K562 (cell line): ENCODE measurements at regions not wholly inside any gene's neighbourhood (a gene's known extent, or its start where the extent isn't known, plus 50 kb on each side); places are given as distances from the start of the nearest gene placed in this dataset.

Experiments
- ARID2 ChIP-seq: fragments of 450-650 bp; IDR thresholded peaks from 2 replicates; pipeline ENCODE4 v1.6.1; 2017; ENCODE audit warnings: antibody characterized with exemption, mild to moderate bottlenecking
- ERF ChIP-seq: fragments of 450-650 bp; formaldehyde crosslinking; IDR thresholded peaks from 2 replicates; pipeline ENCODE4 v1.4.0; 2020; ENCODE audit warnings: mild to moderate bottlenecking, mixed read lengths
- FOXA1 ChIP-seq: fragments of 450-650 bp; IDR thresholded peaks from 2 replicates; pipeline ENCODE4 v1.6.1; 2016; ENCODE audit warnings: mild to moderate bottlenecking, borderline replicate concordance
- NCOA6 ChIP-seq: fragments of 450-650 bp; IDR thresholded peaks from 2 replicates; pipeline ENCODE4 v1.6.1; 2017; ENCODE audit warnings: mild to moderate bottlenecking
- NR2C2 ChIP-seq, 2 experiments: fragments of 200-800 bp in 1 of 2; sonication (Bioruptor generic) in 1 of 2; sonication (generic) in 1 of 2; formaldehyde crosslinking in 1 of 2; IDR thresholded peaks; 2 replicates each; pipeline versions ENCODE4 v1.6.1 to v1.8.0; 2016 to 2022; ENCODE audit warnings: mild to moderate bottlenecking in 1 of 2, missing compliant biosample characterization in 1 of 2, missing genetic modification characterization in 1 of 2, missing genetic modification reagents in 1 of 2
- PREB ChIP-seq: sonication (generic); formaldehyde crosslinking; IDR thresholded peaks from 2 replicates; pipeline ENCODE4 v1.8.1; 2023; ENCODE audit warnings: mild to moderate bottlenecking, missing genetic modification reagents
- RBBP5 ChIP-seq: fragments of 200-600 bp; sonication (generic); IDR thresholded peaks from 2 replicates; pipeline ENCODE4 v1.6.1; 2012; ENCODE audit warnings: borderline replicate concordance, mild to moderate bottlenecking, low read length, control low read depth, inconsistent platforms; ENCODE audit not compliant: insufficient read depth, poor library complexity, severe bottlenecking
- SMAD1 ChIP-seq: fragments of 150-350 bp; IDR thresholded peaks from 2 replicates; pipeline ENCODE4 v1.6.1; 2014; ENCODE audit warnings: low read length, low read depth; ENCODE audit not compliant: partially characterized antibody
- SMAD4 ChIP-seq: fragments of 250-450 bp; sonication (Bioruptor Pico); conservative IDR thresholded peaks from 2 replicates; pipeline ENCODE4 v1.8.0; 2021; ENCODE audit warnings: inconsistent platforms, mild to moderate bottlenecking, moderate library complexity
- TSHZ1 ChIP-seq: fragments of 250-450 bp; sonication (Bioruptor Pico); IDR thresholded peaks from 2 replicates; pipeline ENCODE4 v1.4.0; 2020; ENCODE audit warnings: mild to moderate bottlenecking, moderate library complexity
- YY1 ChIP-seq, 3 experiments: IDR thresholded peaks; 2 replicates each; pipeline ENCODE4 v1.6.1; 2011; ENCODE audit warnings: low read length in 2 of 3, mild to moderate bottlenecking in 2 of 3, moderate library complexity in 2 of 3, borderline replicate concordance in 1 of 3, control low read depth in 1 of 3, low read depth in 1 of 3; ENCODE audit not compliant: insufficient read depth in 3 of 3, insufficient replicate concordance in 2 of 3, control insufficient read depth in 1 of 3, insufficient read length in 1 of 3; ENCODE audit errors: extremely low read depth in 1 of 3
- ZNF445 ChIP-seq: fragments of 250-450 bp; sonication (Bioruptor Pico); IDR thresholded peaks from 2 replicates; pipeline ENCODE4 v1.4.0; 2020; ENCODE audit warnings: low read depth, mild to moderate bottlenecking, moderate library complexity
- ZNF507 ChIP-seq: conservative IDR thresholded peaks from 2 replicates; pipeline ENCODE4 v1.6.1; 2017; ENCODE audit warnings: missing genetic modification characterization, missing compliant biosample characterization
- ZNF695 ChIP-seq: fragments of 450-650 bp; formaldehyde crosslinking; IDR thresholded peaks from 2 replicates; pipeline ENCODE4 v1.4.0; 2020; ENCODE audit warnings: mild to moderate bottlenecking, moderate library complexity
- TF ChIP-seq, protein P1 (sequence below), 2 experiments: fragments of 450-650 bp; IDR thresholded peaks; 2 replicates each; pipeline ENCODE4 v1.6.1; 2018; ENCODE audit warnings: mild to moderate bottlenecking in 2 of 2, low read depth in 1 of 2; ENCODE audit not compliant: partially characterized antibody in 2 of 2
- TF ChIP-seq, protein P2 (sequence below): fragments of 250-450 bp; sonication (Bioruptor Pico); IDR thresholded peaks from 2 replicates; pipeline ENCODE4 v1.5.0; 2021; ENCODE audit warnings: mild to moderate bottlenecking, borderline replicate concordance

DNA sequence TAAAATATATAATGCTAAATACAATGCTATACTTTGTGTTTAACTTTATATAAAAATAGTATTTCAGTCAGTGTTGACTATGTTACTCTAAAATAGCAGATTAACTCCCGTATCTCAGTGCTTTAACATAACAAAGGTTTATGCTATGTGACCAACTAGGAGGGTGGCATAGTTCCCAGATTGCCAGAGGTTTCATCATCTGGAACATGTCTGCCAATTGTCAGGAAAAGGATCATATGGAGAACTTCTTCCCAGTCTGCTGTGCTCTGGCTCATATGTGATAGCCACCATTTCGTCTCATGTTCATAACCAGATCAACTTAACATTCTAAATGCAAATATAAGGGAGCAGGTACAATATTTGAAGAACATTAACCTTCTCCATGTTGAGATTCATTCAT is 720.2 kb downstream of the MCTP2 start (continued):
- TF ChIP-seq, protein P1, sequence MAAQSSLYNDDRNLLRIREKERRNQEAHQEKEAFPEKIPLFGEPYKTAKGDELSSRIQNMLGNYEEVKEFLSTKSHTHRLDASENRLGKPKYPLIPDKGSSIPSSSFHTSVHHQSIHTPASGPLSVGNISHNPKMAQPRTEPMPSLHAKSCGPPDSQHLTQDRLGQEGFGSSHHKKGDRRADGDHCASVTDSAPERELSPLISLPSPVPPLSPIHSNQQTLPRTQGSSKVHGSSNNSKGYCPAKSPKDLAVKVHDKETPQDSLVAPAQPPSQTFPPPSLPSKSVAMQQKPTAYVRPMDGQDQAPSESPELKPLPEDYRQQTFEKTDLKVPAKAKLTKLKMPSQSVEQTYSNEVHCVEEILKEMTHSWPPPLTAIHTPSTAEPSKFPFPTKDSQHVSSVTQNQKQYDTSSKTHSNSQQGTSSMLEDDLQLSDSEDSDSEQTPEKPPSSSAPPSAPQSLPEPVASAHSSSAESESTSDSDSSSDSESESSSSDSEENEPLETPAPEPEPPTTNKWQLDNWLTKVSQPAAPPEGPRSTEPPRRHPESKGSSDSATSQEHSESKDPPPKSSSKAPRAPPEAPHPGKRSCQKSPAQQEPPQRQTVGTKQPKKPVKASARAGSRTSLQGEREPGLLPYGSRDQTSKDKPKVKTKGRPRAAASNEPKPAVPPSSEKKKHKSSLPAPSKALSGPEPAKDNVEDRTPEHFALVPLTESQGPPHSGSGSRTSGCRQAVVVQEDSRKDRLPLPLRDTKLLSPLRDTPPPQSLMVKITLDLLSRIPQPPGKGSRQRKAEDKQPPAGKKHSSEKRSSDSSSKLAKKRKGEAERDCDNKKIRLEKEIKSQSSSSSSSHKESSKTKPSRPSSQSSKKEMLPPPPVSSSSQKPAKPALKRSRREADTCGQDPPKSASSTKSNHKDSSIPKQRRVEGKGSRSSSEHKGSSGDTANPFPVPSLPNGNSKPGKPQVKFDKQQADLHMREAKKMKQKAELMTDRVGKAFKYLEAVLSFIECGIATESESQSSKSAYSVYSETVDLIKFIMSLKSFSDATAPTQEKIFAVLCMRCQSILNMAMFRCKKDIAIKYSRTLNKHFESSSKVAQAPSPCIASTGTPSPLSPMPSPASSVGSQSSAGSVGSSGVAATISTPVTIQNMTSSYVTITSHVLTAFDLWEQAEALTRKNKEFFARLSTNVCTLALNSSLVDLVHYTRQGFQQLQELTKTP (IDR thresholded peaks at IDR 0.05; ENCODE audit: low read depth in 1 of 2, partially characterized antibody in 2 of 2), result no peak
- no peak for TF ChIP-seq PREB (CRISPR knock-in tag)
- no peak for TF ChIP-seq ERF (CRISPR knock-in tag)
- TF ChIP-seq ZNF507 (tag), result no peak
- TF ChIP-seq ARID2, result no peak
- TF ChIP-seq NR2C2 (CRISPR knock-in tag; IDR thresholded peaks at IDR 0.05), result no peak
- no peak for TF ChIP-seq NR2C2 (tag; IDR thresholded peaks at IDR 0.05)
- TF ChIP-seq SMAD1, result no peak
- 0 out of 2 replicates have a peak, but pooled peaks have one; percentile 32 for TF ChIP-seq SMAD4 (CRISPR knock-in tag)
- no peak for TF ChIP-seq ZNF695 (CRISPR knock-in tag)
- no peak for TF ChIP-seq RBBP5
- no peak for TF ChIP-seq ZNF445 (CRISPR knock-in tag)
- TF ChIP-seq, protein P2, sequence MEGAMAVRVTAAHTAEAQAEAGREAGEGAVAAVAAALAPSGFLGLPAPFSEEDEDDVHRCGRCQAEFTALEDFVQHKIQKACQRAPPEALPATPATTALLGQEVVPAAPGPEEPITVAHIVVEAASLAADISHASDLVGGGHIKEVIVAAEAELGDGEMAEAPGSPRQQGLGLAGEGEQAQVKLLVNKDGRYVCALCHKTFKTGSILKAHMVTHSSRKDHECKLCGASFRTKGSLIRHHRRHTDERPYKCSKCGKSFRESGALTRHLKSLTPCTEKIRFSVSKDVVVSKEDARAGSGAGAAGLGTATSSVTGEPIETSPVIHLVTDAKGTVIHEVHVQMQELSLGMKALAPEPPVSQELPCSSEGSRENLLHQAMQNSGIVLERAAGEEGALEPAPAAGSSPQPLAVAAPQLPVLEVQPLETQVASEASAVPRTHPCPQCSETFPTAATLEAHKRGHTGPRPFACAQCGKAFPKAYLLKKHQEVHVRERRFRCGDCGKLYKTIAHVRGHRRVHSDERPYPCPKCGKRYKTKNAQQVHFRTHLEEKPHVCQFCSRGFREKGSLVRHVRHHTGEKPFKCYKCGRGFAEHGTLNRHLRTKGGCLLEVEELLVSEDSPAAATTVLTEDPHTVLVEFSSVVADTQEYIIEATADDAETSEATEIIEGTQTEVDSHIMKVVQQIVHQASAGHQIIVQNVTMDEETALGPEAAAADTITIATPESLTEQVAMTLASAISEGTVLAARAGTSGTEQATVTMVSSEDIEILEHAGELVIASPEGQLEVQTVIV (CRISPR knock-in tag), result no peak
- no peak for TF ChIP-seq FOXA1
- no peak for TF ChIP-seq NCOA6
- no peak for TF ChIP-seq TSHZ1 (CRISPR knock-in tag)
- no peak for TF ChIP-seq YY1 (IDR thresholded peaks at IDR 0.05; ENCODE audit: borderline replicate concordance in 1 of 3, control insufficient read depth in 1 of 3, extremely low read depth in 1 of 3, insufficient read depth in 3 of 3, insufficient read length in 1 of 3, insufficient replicate concordance in 2 of 3, low read depth in 1 of 3, low read length in 2 of 3)
